Adipocyte (in vitro differentiated cells): ENCODE measurements at regions not wholly inside any gene's neighbourhood (a gene's known extent, or its start where the extent isn't known, plus 50 kb on each side); places are given as distances from the start of the nearest gene placed in this dataset.

Source experiments
- DNase-seq: peaks from one replicate; pipeline ENCODE4 v3.0.0-alpha.2; 2015; ENCODE audit warnings: low read depth
- H3K27me3 ChIP-seq: replicated peaks from 2 replicates; pipeline ENCODE4 v1.7.0; 2013; ENCODE audit warnings: mild to moderate bottlenecking, low read length, moderate library complexity; ENCODE audit not compliant: control insufficient read depth, insufficient read depth
- H3K36me3 ChIP-seq: 2 replicates; pipeline ENCODE4 v1.7.0; 2013; ENCODE audit warnings: low read length, mild to moderate bottlenecking, moderate library complexity; ENCODE audit not compliant: control insufficient read depth, insufficient read depth, severe bottlenecking
- H3K4me1 ChIP-seq: 2 replicates; pipeline ENCODE4 v1.7.0; 2013; ENCODE audit warnings: mild to moderate bottlenecking, low read length, moderate library complexity; ENCODE audit not compliant: control insufficient read depth, insufficient read depth
- H3K4me3 ChIP-seq: 2 replicates; pipeline ENCODE4 v1.7.0; 2013; ENCODE audit warnings: mild to moderate bottlenecking, low read length, moderate library complexity
- H3K9ac ChIP-seq: 2 replicates; pipeline ENCODE4 v1.7.0; 2013; ENCODE audit warnings: mild to moderate bottlenecking, low read length, moderate library complexity
- H3K9me3 ChIP-seq: 2 replicates; pipeline ENCODE4 v1.7.0; 2013; ENCODE audit warnings: mild to moderate bottlenecking, low read length, moderate library complexity; ENCODE audit not compliant: control insufficient read depth

GRCh38 chr1:229710746-229711145 is 84.7 kb downstream of the URB2 start:
- Histone ChIP-seq H3K4me1 (peaks cover 21% of the 10 kb centered on the region), H3K9me3 (no peaks in the 10 kb centered on the region), H3K36me3 (no peaks in the 10 kb centered on the region), H3K27me3 (no peaks in the 10 kb centered on the region), H3K4me3 (no peak overlapping the region), H3K9ac (no peak overlapping the region)
- peak; percentile 6 for DNase-seq

GRCh38 chr1:229714306-229714705 is 88.3 kb downstream of the URB2 start:
- DNase-seq: no peak
- Histone ChIP-seq H3K9me3 (no peaks in the 10 kb centered on the region), H3K36me3 (no peaks in the 10 kb centered on the region), H3K27me3 (no peaks in the 10 kb centered on the region), H3K4me1 (peaks cover 21% of the 10 kb centered on the region), H3K9ac (no peak overlapping the region), H3K4me3 (no peak overlapping the region)

- Histone ChIP-seq H3K27me3 (no peaks in the 10 kb centered on the region), H3K4me1 (peaks cover 14% of the 10 kb centered on the region), H3K4me3 (no peak overlapping the region), H3K9ac (no peak overlapping the region), H3K9me3 (no peaks in the 10 kb centered on the region), H3K36me3 (no peaks in the 10 kb centered on the region)
- DNase-seq: peak; percentile 7
Observed at GRCh38 chr1:229714964-229715603, 89.0 kb downstream of the URB2 start.

- peaks cover 4% of the 10 kb centered on the region for H3K4me1 ChIP-seq
- H3K9ac ChIP-seq: no peak overlapping the region
- H3K4me3 ChIP-seq: no peak overlapping the region
- no peaks in the 10 kb centered on the region for H3K9me3 ChIP-seq
- no peaks in the 10 kb centered on the region for H3K27me3 ChIP-seq
- no peaks in the 10 kb centered on the region for H3K36me3 ChIP-seq
- DNase-seq: no peak
Observed at GRCh38 chr1:229716069-229716468, 90.0 kb downstream of the URB2 start.

- Histone ChIP-seq H3K9ac (no peak overlapping the region), H3K4me1 (peaks cover 3% of the 10 kb centered on the region), H3K27me3 (no peaks in the 10 kb centered on the region), H3K36me3 (no peaks in the 10 kb centered on the region), H3K9me3 (peaks cover 3% of the 10 kb centered on the region), H3K4me3 (no peak overlapping the region)
- DNase-seq: no peak
Observed at GRCh38 chr1:229716704-229717103, 90.7 kb downstream of the URB2 start.

GRCh38 chr1:229717786-229718576 is 91.9 kb downstream of the URB2 start:
- Histone ChIP-seq H3K9ac (no peak overlapping the region), H3K9me3 (peaks cover 16% of the 10 kb centered on the region), H3K4me3 (no peak overlapping the region), H3K27me3 (no peaks in the 10 kb centered on the region), H3K36me3 (no peaks in the 10 kb centered on the region), H3K4me1 (no peaks in the 10 kb centered on the region)
- no peak for DNase-seq

- H3K36me3 ChIP-seq: no peaks in the 10 kb centered on the region
- DNase-seq: no peak
- no peak overlapping the region for H3K9ac ChIP-seq
- peaks cover 22% of the 10 kb centered on the region for H3K9me3 ChIP-seq
- H3K27me3 ChIP-seq: peaks cover 13% of the 10 kb centered on the region
- no peaks in the 10 kb centered on the region for H3K4me1 ChIP-seq
- H3K4me3 ChIP-seq: no peak overlapping the region
Observed at GRCh38 chr1:229726061-229726460, 100.0 kb downstream of the URB2 start.

- Histone ChIP-seq H3K4me1 (no peaks in the 10 kb centered on the region), H3K36me3 (no peaks in the 10 kb centered on the region), H3K4me3 (no peak overlapping the region), H3K9ac (no peak overlapping the region), H3K9me3 (no peaks in the 10 kb centered on the region), H3K27me3 (peaks cover 19% of the 10 kb centered on the region)
- no peak for DNase-seq
Observed at GRCh38 chr1:229729916-229730315, 103.9 kb downstream of the URB2 start.

- no peak for DNase-seq
- H3K4me1 ChIP-seq: no peaks in the 10 kb centered on the region
- peaks cover 19% of the 10 kb centered on the region for H3K27me3 ChIP-seq
- H3K9me3 ChIP-seq: no peaks in the 10 kb centered on the region
- no peaks in the 10 kb centered on the region for H3K36me3 ChIP-seq
- H3K9ac ChIP-seq: no peak overlapping the region
- H3K4me3 ChIP-seq: no peak overlapping the region
Observed at GRCh38 chr1:229730573-229730972, 104.5 kb downstream of the URB2 start.

- no peak overlapping the region for H3K9ac ChIP-seq
- H3K9me3 ChIP-seq: peaks cover 13% of the 10 kb centered on the region
- H3K36me3 ChIP-seq: no peaks in the 10 kb centered on the region
- no peak overlapping the region for H3K4me3 ChIP-seq
- H3K27me3 ChIP-seq: peaks cover 19% of the 10 kb centered on the region
- DNase-seq: no peak
- no peaks in the 10 kb centered on the region for H3K4me1 ChIP-seq
Observed at GRCh38 chr1:229732061-229732460, 106.0 kb downstream of the URB2 start.

GRCh38 chr1:229736376-229736775 is 110.3 kb downstream of the URB2 start:
- peaks cover 18% of the 10 kb centered on the region for H3K9me3 ChIP-seq
- no peaks in the 10 kb centered on the region for H3K4me1 ChIP-seq
- peaks cover 3% of the 10 kb centered on the region for H3K27me3 ChIP-seq
- H3K36me3 ChIP-seq: no peaks in the 10 kb centered on the region
- no peak for DNase-seq
- H3K4me3 ChIP-seq: no peak overlapping the region
- H3K9ac ChIP-seq: no peak overlapping the region
